HL-60 (cell line): ENCODE measurements at regions not wholly inside any gene's neighbourhood (a gene's known extent, or its start where the extent isn't known, plus 50 kb on each side); places are given as distances from the start of the nearest gene placed in this dataset.
A peak's percentile ranks its signal among the peaks of the same experiment; 100 is the strongest.

Source experiments
- CTCF ChIP-seq: IDR thresholded peaks from one replicate; pipeline ENCODE4 v1.5.1; 2011; ENCODE audit warnings: low read length, control low read depth, inconsistent platforms; ENCODE audit not compliant: insufficient read depth
- GABPA ChIP-seq: IDR thresholded peaks from 2 replicates; pipeline ENCODE4 v1.6.1; 2012; ENCODE audit warnings: low read depth
- POLR2AphosphoS5 ChIP-seq: IDR thresholded peaks from 2 replicates; pipeline ENCODE4 v1.6.1; 2012; ENCODE audit warnings: low read depth
- REST ChIP-seq: IDR thresholded peaks from 2 replicates; pipeline ENCODE4 v1.6.1; 2012; ENCODE audit warnings: low read depth; ENCODE audit not compliant: insufficient replicate concordance
- SPI1 ChIP-seq: IDR thresholded peaks from 2 replicates; pipeline ENCODE4 v1.6.1; 2012; ENCODE audit warnings: low read depth, mild to moderate bottlenecking, borderline replicate concordance

- no peak for TF ChIP-seq CTCF
- no peak for TF ChIP-seq POLR2AphosphoS5
- TF ChIP-seq SPI1, result no peak
- no peak for TF ChIP-seq GABPA
- TF ChIP-seq REST, result peak; percentile 84
Observed at GRCh38 chr14:55849833-55850232, 268.4 kb upstream of the PELI2 start.
